NB4 (cell line): ENCODE measurements at regions not wholly inside any gene's neighbourhood (a gene's known extent, or its start where the extent isn't known, plus 50 kb on each side); places are given as distances from the start of the nearest gene placed in this dataset.

ENCODE experiments used
- DNase-seq: peaks from one replicate; pipeline ENCODE4 v3.0.0; 2010; ENCODE audit warnings: low read depth
- H3K4me3 ChIP-seq: one replicate; pipeline ENCODE4 v1.5.1; 2011; ENCODE audit warnings: mild to moderate bottlenecking, low read depth, low read length, moderate library complexity
- MYC ChIP-seq: IDR thresholded peaks from 2 replicates; pipeline ENCODE4 v1.6.1; 2011; ENCODE audit warnings: low read depth, low read length
- POLR2A ChIP-seq: IDR thresholded peaks from 2 replicates; pipeline ENCODE4 v1.6.1; 2011; ENCODE audit warnings: mild to moderate bottlenecking; ENCODE audit not compliant: insufficient read length; ENCODE audit errors: extremely low read depth
- TF ChIP-seq, protein P1 (sequence below): IDR thresholded peaks from one replicate; pipeline ENCODE4 v1.5.1; 2012; ENCODE audit warnings: low read depth, low read length
- TF ChIP-seq, protein P2 (sequence below): IDR thresholded peaks from 2 replicates; pipeline ENCODE4 v1.6.1; 2011; ENCODE audit warnings: low read depth, low read length

DNA sequence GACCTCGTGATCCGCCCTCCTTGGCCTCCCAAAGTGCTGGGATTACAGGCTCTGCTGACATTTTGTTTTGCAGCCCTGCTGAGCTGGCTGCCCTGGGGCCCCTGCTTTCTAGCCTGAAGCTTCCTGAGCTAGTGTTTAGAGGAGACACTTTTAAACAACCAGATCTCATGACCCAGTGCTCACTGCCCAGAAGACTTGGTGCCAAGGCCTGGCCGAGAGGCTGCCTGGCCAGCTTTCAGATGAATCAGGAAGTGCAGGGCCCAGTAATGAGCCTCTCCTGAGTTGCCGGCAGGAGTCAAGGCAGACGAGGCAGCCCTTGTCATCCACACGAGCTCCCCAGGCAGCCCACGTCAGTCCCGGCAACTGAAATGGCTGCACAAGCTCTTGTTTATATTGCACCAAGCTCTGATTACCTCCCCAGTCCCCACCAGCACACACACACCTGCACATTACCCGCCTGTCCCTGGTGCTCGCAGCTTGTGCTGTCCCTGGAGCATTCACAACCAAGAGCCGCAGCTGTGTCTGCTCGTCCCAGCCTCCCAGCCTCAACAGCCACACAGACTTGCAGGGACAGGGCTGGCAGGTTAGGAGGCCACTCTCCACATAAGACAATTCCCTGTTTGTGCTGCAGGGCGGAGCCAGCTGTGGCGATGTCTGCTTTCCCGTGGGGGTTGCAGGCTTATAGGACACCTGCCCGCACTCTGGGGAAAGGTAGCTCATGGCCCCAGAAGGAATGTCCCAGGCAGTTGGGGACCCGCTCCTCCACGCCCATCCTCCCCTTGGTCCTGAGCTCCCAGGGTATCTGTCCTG is 331.2 kb upstream of the MYT1L start:
- no peak overlapping the region for H3K4me3 ChIP-seq
- TF ChIP-seq MYC: no peak
- TF ChIP-seq, protein P1, sequence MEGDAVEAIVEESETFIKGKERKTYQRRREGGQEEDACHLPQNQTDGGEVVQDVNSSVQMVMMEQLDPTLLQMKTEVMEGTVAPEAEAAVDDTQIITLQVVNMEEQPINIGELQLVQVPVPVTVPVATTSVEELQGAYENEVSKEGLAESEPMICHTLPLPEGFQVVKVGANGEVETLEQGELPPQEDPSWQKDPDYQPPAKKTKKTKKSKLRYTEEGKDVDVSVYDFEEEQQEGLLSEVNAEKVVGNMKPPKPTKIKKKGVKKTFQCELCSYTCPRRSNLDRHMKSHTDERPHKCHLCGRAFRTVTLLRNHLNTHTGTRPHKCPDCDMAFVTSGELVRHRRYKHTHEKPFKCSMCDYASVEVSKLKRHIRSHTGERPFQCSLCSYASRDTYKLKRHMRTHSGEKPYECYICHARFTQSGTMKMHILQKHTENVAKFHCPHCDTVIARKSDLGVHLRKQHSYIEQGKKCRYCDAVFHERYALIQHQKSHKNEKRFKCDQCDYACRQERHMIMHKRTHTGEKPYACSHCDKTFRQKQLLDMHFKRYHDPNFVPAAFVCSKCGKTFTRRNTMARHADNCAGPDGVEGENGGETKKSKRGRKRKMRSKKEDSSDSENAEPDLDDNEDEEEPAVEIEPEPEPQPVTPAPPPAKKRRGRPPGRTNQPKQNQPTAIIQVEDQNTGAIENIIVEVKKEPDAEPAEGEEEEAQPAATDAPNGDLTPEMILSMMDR: no peak
- no peak for TF ChIP-seq POLR2A
- TF ChIP-seq, protein P2, sequence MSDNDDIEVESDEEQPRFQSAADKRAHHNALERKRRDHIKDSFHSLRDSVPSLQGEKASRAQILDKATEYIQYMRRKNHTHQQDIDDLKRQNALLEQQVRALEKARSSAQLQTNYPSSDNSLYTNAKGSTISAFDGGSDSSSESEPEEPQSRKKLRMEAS: no peak
- DNase-seq: no peak

DNA sequence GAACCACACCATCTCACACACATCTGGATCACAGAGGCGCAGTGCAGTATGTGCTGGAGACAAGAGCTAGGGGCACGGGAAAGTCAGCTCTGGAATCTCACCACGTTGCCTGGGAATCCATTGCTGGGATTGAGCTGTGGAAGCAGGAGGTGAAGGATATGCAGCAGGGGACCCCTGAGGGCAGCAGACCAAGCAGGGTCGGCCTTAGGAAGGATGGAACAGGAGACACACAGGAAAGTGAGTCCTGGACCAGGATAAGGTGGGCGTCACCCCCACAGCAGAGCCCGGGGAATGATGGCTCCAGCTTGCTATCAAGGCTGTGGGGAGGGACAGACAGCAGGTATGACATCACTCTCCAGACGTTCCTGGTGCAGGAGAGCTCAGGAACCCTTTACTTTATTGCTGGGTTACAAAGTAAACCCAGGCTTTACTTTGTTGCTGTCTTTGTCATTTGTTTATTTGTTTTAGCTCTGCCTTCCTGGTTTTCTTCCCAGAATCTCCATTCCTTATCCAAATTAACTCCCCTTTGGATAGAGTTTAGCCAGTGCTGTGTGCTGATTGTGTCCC is 329.8 kb upstream of the MYT1L start:
- no peak for DNase-seq
- TF ChIP-seq, protein P2: no peak
- TF ChIP-seq MYC: no peak
- TF ChIP-seq, protein P1: no peak
- TF ChIP-seq POLR2A: no peak

DNA sequence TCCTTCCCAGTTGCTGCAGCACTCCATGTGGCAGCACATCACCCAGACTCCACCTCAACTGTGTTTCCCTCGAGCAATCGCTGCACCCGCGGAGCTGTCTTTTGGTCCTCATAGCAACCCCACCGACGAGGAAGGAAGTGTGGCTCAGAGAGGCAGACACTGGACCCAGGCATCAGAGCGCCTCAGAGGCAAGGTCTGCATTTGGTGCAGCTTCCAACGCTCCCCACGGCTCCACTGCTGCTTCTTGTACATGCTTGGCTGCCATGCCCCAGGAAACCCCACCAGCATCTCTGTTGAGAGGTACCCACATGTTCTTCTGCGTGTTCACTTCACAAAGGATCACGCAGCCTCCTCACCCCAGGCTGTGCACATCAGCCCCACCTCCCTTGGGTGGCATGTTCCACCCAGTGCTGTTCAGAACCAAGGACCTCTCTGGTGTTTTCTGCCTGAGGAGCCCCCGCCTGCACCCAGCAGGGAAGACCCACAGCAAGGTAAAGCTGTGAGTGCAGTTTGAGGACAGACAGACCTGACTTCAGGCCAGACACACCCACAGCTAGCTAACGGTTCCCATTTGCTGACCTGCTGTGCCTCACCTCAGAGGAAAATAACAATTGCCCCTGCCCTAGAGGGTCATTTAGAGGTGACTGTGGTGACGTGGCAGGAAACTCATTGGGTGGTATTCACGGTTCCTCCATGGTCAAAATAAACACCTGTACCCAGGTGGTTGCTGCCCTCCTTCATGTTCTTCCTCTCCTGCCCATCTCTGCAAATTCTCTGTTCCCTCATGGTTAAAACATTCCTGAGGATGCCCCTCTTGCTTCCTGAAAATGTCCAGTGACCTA is 326.3 kb upstream of the MYT1L start:
- H3K4me3 ChIP-seq: no peak overlapping the region
- DNase-seq: no peak
- TF ChIP-seq MYC (no peak), POLR2A (no peak)
- TF ChIP-seq, protein P2: no peak
- TF ChIP-seq, protein P1: no peak

More for the DNA sequence above, 329.8 kb upstream of the MYT1L start:
- H3K4me3 ChIP-seq: no peak overlapping the region

DNA sequence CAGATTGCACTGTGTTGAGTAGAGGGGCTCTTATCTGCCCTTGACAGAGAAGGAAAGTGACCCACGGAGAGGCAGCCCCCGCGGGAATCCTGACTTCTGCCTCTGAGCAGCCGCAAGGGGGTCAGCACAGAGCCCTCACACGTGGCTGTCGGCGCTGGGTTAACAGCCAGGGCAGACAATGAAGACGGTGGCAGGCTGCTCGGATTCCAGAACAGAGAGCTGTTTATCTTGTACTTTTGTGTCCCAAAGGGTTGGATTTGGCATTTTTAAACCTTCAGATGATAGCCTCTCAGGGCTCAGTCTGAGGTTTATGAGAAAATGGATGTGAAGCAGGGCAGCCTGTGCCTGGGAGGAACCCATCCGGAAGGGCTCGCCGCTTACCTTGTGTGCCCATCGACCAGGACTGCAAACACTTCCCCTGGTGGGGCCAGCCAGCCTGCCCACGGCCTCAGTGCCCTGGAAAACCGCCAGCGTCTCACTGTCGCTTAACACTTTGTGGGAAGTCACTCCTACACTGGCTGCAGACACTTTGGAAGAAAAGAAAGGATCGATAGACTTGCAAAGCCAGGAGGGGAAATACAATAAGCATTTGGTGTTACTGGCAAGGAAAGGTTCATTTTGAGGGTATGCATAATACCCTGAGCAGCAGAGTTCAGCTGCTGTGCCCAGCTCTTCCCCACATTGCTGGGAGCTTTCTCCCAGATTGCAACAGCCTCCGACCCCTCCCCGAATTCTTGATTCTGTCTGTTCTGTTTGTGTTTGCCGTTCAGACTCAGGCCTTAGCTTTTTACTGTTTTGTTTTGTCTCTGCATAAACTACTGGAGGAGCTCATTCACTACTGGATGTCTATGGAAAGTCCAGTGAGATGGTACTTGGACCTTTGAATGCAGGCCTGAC is 325.3 kb upstream of the MYT1L start:
- TF ChIP-seq MYC (no peak), POLR2A (no peak)
- TF ChIP-seq, protein P2: no peak
- TF ChIP-seq, protein P1: no peak
- DNase-seq: no peak
- H3K4me3 ChIP-seq: no peak overlapping the region

DNA sequence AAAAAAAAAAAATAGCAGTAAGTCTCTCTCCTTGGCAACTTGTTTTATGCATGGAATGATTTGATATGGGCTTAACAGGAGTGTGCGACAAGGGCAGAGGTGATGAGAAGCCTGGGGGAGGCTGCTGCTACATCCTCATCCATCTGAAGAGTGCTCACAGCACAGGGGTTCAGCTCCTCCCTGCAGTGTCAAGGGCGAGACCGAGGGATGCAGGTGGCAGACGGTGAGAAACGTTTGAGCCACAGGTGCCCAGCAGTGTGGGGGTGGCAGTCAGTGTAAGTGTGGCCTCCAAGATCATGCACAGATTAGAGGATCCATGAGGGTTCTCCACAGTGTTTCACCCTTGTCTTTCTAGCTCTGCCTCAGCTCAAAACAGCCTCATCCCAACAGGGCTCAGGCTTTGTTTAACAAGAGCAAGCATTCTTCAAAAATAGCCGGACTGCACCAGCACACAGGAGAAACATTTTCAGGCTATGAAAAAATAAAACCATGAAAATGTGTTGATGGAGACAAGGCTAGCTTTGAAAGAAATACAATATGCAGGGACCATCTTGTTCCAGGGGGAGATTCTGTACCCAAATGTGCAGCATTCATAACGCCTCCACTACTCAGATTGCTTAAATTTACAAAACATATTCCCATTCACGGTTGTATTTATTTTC is 324.5 kb upstream of the MYT1L start:
- TF ChIP-seq, protein P1: no peak
- TF ChIP-seq POLR2A: no peak
- TF ChIP-seq MYC: no peak
- TF ChIP-seq, protein P2: no peak
- DNase-seq: no peak
- H3K4me3 ChIP-seq: no peak overlapping the region
